ENCODE measurements at regions not wholly inside any gene's neighbourhood (a gene's known extent, or its start where the extent isn't known, plus 50 kb on each side); places are given as distances from the start of the nearest gene placed in this dataset.
A peak's percentile ranks its signal among the peaks of the same experiment; 100 is the strongest.

DNA sequence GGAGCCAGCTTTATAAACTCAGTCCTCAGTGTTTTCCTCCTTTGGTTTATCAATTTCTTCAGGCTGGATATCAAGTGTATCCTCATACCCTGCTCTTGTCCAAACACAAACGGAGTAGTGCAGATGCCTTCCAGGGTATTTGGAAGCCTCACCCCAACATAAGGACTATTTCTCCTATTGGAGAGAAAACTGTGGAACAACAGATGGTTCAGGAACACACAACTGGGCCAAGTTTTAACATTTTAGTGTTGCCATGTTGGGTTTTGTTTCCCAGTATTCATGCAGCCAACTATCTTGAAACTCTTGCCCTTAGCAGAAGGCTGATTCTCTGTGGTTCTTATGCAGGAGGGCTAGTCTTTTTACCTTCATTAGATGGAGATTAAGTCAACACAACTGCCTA, 398.1 kb downstream of the GABRB3 start:
- no peak for DNase-seq

GRCh38 chr15:26372706-26373105, 400.2 kb downstream of the GABRB3 start:
- DNase-seq: no peak

DNA sequence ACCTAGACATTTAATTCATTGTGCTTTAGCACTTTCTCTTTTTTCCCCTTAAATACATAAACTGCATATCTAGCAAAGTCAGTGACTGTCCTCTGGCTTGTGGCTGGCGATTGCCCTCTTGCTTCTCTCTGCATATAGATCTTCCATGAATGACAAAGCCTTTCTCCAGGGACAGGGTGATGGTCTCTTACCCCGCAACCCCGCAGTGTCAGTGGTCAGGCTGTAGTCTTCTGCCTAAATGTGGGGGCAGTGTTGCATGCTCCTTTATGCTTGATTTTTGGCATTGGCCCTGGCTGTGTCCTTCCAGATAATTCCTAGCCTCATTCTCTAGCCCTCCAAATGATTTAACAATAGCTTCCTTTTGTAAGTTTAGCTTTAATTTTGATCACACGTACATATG, 407.8 kb downstream of the GABRB3 start:
- DNase-seq: no peak

DNA sequence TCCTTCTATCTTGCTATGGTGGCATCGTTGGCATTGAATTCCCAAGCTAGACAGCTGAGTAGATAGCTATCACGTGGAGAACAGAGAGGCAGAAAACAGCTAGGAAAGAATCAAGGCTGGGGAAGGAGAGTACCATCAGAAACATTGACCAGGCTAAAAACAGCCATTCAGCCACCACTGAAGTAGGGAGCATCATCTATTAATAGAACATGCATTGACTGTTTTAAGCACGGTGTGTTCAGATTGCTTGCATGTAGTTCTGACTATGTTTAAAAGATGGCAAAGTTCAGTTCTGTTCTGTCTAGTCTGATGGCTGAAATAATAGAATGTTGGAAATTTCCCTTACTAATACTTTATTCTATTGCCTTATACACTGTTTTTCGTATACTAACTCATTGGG, 413.0 kb downstream of the GABRB3 start:
- no peak for DNase-seq

DNA sequence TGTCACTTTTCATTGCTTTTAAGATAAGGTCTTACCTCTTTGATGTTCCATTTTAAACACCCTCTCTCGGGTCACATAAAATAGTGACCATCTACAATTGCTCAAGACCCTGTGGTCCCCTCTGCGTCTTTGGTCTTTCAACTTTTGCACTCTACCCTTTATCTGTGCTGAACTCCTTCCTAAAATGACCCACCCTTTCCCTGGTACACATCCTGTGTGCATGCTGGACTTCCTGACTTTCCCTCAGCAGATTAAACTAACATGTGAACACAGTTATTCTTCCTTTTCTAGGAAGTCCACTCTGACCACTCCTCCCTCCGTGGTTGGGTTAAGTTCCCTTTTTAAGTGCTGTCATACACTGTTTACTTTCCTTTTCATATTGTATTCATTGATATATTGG, 414.2 kb downstream of the GABRB3 start:
- DNase-seq: no peak

DNA sequence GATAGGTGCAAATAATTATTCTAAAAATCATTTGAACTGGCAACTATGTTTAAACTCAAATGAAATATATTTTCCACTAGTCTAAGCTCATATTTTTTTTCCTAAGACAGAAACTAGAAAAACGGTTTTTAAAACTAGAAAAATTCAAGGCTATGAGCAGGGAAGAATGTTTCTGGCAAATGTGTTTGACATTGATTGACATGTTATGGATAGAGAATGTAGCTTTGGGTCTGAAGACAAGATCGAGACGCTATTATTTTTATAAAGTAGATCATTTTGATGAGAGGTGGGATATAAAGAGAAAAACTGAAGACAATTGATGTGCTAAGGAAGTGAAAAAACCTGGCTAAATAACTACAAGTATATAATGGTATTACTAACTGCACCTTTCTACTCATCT, 415.2 kb downstream of the GABRB3 start:
- DNase-seq: no peak

- no peak for DNase-seq
Observed at GRCh38 chr15:26355472-26356074, 417.3 kb downstream of the GABRB3 start.

DNA sequence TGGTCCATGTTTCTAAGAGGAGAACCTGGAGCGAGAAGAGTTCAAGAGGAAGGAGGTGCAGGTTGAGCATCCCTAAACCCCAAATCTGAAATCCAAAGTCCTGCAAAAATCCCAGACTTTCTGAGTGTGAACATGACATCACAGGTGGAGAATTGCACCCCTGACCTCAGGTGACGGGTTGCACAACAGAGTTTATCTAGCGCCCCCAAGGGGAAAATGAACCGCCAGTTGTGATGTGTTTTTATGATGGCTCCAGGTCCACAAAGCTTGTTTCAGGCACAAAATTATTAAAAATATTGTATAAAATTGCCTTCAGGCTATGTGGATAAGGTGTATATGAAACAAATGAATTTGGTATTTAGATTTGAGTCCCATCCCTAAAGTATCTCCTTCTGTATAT, 420.0 kb downstream of the GABRB3 start:
- no peak for DNase-seq

GRCh38 chr15:26352406-26352805, 420.5 kb downstream of the GABRB3 start:
- DNase-seq: no peak

DNA sequence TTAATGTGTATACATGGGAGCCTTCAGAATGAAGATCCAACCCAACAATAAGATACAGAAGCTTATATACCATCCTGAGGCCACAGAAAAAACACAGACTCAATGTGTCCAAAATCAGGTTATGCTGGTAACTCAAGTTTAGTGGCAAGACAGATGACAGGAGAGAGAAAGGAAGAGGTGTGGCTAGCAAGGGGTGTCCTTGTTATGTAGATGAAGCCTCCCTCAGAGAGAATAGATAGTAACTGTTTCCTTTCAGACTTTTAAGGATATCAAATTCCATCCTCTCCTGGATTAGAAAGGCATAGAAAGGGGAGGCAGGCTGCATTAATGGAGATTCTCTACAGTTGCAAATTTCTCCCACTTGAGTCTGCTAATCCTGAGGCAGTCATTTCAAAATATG, 447.4 kb downstream of the GABRB3 start:
- no peak for DNase-seq

DNA sequence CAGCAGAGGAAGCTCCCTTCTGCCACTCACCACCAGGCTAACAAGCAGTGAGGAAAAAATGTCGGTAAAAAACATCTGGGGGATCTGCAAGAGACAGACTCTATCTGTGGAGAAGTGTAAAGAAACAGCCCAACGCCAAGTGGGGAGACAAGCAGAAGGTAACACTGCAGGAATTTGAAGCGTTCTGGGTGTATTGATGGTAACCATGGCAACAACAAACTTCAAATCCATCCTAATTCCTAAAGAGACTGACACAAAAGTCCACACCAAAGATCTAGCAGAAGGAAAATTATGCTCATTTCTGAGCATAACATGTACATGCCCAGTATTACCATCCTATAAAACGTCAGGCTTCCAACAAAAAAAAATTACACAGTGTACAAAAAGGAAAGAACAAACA, 449.3 kb downstream of the GABRB3 start:
- no peak for DNase-seq

- DNase-seq: no peak
Observed at GRCh38 chr15:26318689-26319088, 454.2 kb downstream of the GABRB3 start.

DNA sequence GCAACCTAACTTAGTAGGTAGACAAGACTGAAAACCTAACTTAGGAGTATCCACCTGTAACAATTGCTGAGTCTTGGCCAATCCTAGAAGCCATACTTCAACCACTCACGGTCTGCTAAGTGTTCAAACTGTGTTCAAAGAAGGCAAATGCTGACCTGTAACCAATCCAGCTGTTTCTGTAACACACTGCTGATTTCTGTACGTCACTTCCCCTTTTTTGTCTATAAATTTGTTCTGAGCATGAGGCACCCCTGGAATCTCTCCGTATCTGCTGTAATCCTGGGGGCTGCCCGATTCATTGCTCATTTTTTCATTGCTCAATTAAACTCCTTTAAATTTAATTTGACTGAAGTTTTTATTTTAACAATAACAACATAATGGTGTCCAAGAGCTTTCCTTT, 451.4 kb upstream of the ATP10A start:
- no peak for DNase-seq

GRCh38 chr15:26311710-26312236, 448.6 kb upstream of the ATP10A start:
- DNase-seq: no peak

DNA sequence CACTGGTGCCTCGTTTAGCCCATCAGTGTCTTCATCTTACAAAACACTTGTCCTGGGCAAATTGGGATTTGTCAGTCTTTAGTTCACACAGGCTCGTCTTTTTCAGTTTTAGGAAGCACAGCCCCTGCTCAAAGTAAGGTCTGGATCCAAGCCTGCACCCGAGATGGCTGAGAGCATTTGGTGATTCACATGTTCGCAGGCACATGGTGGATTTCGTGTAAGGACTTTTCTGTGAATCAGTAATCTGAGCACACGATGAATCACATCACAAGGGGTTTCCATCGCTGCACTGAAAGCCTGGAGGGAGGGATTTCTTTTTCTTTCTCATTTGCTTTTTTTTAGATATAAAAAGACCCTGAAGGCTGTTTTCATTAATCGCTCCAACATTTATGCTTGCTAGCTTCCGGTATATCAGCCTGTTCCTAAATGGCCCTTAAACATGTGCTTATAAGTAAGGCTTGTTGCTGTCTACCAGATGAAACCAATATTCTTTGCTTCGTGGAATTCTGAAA, 435.6 kb upstream of the ATP10A start:
- DNase-seq: no peak

DNA sequence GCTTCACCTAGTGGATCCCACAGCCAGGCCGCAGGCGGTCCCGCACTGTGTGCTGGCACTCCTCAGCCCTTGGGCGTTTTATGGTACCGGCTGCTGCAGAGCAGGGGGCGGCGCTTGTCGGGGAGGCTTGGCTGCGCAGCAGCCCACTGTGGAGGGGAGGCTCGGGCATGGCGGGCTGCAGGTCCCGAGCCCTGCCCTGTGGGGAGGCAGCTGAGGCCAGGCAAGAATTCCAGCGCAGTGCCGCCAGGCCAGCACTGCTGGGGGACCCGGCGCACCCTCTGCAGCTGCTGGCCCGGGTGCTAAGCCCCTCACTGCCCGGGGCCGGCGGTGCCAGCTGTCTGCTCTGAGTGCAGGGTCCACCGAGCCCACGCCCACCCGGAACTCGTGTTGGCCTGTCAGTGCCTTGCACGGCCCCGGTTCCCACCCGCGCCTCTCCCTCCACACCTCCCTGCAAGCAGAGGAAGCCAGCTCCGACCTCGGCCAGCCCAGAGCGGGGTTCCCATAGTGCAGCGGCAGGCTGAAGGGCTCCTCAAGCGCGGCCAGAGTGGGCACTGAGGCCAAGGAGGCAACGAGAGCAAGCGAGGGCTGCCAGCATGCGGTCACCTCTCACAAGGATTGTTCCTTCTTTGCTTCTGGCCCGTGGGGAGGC, 435.0 kb upstream of the ATP10A start:
- DNase-seq: no peak

DNA sequence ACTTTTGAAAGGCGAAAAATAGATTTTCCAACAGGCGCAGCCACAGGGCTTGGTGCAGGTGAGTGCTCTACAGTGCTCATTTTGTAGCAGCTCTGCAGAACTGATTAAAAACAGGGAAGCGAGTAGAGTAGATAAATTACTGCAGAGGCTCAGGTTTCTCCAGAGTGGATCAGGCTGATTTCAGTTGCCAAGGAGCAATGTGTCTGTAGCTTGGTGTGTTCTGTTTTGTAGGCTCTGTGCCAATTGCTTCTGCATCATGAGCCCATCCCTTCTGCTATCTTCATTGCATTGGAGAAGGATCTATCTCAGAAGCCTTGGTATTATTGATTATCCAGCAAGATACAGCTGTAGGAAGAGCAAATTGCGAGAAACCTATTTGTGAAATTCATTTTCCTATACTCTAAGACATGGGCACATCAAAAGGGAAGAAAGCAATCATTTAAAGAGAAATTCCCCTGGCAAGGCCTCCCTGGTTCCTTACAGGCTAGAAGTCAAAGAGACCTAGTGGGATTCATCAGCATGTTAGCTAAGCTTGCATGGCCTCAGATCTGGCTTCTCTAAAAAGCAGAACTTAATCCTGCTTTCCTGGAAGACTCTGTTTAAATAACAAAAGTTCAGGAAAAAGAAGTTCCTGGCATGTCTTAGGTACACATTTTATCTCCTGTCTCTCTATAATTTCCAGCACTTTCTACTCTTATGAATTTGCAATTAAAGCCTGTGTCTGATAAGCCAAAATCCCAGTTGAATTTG, 432.4 kb upstream of the ATP10A start:
- DNase-seq: no peak

- no peak for DNase-seq
Observed at GRCh38 chr15:26294059-26294689, 431.0 kb upstream of the ATP10A start.

GRCh38 chr15:26287381-26287780, 424.3 kb upstream of the ATP10A start:
- no peak for DNase-seq

- DNase-seq: no peak
Observed at GRCh38 chr15:26280281-26280680, 417.2 kb upstream of the ATP10A start.

GRCh38 chr15:26261966-26262365, 398.8 kb upstream of the ATP10A start:
- no peak for DNase-seq

GRCh38 chr15:26261413-26261812, 398.3 kb upstream of the ATP10A start:
- no peak for DNase-seq

- DNase-seq: peak; percentile 62
Observed at GRCh38 chr15:26260517-26261133, 397.5 kb upstream of the ATP10A start.

Data from right forelimb (tissue), 1 donor.